CD4-positive, alpha-beta T cell (primary cell): ENCODE measurements at regions not wholly inside any gene's neighbourhood (a gene's known extent, or its start where the extent isn't known, plus 50 kb on each side); places are given as distances from the start of the nearest gene placed in this dataset.

ENCODE experiments used
- ATAC-seq: fragments of 200-7000 bp; cut with Tn5 transposase; one replicate; pipeline ENCODE4 v1.10.0; 2022; ENCODE audit warnings: mild to moderate bottlenecking; ENCODE audit not compliant: poor library complexity
- CTCF ChIA-PET: fragments of 350-600 bp; sonication (Branson Sonifier 250); formaldehyde crosslinking; loops from one replicate; lab custom pipeline; 2021; ENCODE audit warnings: antibody characterized with exemption, inconsistent platforms; lab: Charles Lee
- POLR2A ChIA-PET: fragments of 350-600 bp; sonication (Branson Sonifier 250); formaldehyde crosslinking; loops from one replicate; lab custom pipeline; 2021; ENCODE audit warnings: antibody characterized with exemption, inconsistent platforms; lab: Charles Lee
- DNase-seq, 14 experiments: peaks; one replicate each; pipeline ENCODE4 v3.0.0-alpha.2; 2013 to 2020; ENCODE audit warnings: mixed read lengths in 2 of 14
- H3K27ac ChIP-seq, 2 donors: one replicate each; pipeline versions ENCODE4 v1.5.1 to v1.7.0; 2013; ENCODE audit warnings: low read length in 2 of 2, low read depth in 1 of 2, mild to moderate bottlenecking in 1 of 2
- H3K27me3 ChIP-seq, 2 experiments: 1 replicate in 1 of 2; 2 replicates in 1 of 2; pipeline versions ENCODE4 v1.6.1 to v1.7.0; 2013; ENCODE audit warnings: low read length in 2 of 2, control low read depth in 1 of 2, mild to moderate bottlenecking in 1 of 2, moderate library complexity in 1 of 2; ENCODE audit not compliant: insufficient read depth in 2 of 2, control insufficient read depth in 1 of 2
- H3K36me3 ChIP-seq: one replicate; pipeline ENCODE4 v1.6.1; 2013; ENCODE audit warnings: low read length, control low read depth; ENCODE audit not compliant: insufficient read depth
- H3K4me1 ChIP-seq: one replicate; pipeline ENCODE4 v1.6.1; 2013; ENCODE audit warnings: low read length, control low read depth; ENCODE audit not compliant: insufficient read depth
- H3K4me3 ChIP-seq: one replicate; pipeline ENCODE4 v1.5.1; 2013; ENCODE audit warnings: mild to moderate bottlenecking, low read length, moderate library complexity
- H3K9me3 ChIP-seq, 2 experiments: 1 replicate in 1 of 2; 2 replicates in 1 of 2; pipeline versions ENCODE4 v1.6.1 to v1.7.0; 2013; ENCODE audit warnings: low read length in 2 of 2, mild to moderate bottlenecking in 2 of 2, control low read depth in 1 of 2, moderate library complexity in 1 of 2; ENCODE audit not compliant: control insufficient read depth in 1 of 2, insufficient read depth in 1 of 2
- H3K27ac Mint-ChIP-seq: one replicate; pipeline ENCODE4 v1.8.0; 2020; ENCODE audit warnings: mixed read lengths
- H3K27me3 Mint-ChIP-seq: one replicate; pipeline ENCODE4 v1.8.0; 2021; ENCODE audit warnings: mixed read lengths
- H3K36me3 Mint-ChIP-seq: one replicate; pipeline ENCODE4 v1.8.0; 2021; ENCODE audit warnings: low read depth, mixed read lengths
- H3K4me1 Mint-ChIP-seq: one replicate; pipeline ENCODE4 v1.8.0; 2021; ENCODE audit warnings: low read depth, mixed read lengths
- H3K4me3 Mint-ChIP-seq: one replicate; pipeline ENCODE4 v1.8.0; 2020; ENCODE audit warnings: mild to moderate bottlenecking, mixed read lengths
- H3K9me3 Mint-ChIP-seq: one replicate; pipeline ENCODE4 v1.8.0; 2020; ENCODE audit warnings: mixed read lengths
- intact Hi-C, 2 experiments: fragments of 100-400 bp; cut with DNase I in 1 of 2; cut with micrococcal nuclease in 1 of 2; formaldehyde crosslinking; loops; one replicate each; pipeline versions ENCODE4 v1.15.1 to v1.9.0; 2023 to 2025; cut with DNase I, micrococcal nuclease
- TF ChIP-seq, protein P1 (sequence below): fragments of 200-600 bp; IDR thresholded peaks from one replicate; pipeline ENCODE4 v1.8.0; 2022; ENCODE audit warnings: antibody characterized with exemption, mild to moderate bottlenecking

DNA sequence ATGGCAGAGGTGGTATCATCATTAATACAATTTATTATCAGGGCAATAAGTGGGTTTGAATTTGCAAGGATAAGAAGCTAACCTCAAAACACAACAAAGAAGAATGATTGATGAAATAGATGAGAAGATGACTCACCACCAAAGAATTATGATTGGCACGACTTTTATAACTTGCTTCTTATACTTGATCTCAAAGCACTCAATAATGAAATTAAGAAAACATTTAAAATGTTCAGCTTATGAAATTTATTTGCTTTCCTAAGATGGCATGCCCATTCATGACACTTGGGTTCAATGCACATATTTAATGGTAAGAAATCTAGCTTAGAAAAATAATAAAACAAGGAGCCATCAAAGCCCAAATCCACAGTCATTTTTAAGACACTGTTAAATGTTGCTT lies 477.5 kb downstream of the GJA1 start:
- intact Hi-C loops: no loop called here
- no peaks in the 10 kb centered on the region for H3K36me3 Mint-ChIP-seq

DNA sequence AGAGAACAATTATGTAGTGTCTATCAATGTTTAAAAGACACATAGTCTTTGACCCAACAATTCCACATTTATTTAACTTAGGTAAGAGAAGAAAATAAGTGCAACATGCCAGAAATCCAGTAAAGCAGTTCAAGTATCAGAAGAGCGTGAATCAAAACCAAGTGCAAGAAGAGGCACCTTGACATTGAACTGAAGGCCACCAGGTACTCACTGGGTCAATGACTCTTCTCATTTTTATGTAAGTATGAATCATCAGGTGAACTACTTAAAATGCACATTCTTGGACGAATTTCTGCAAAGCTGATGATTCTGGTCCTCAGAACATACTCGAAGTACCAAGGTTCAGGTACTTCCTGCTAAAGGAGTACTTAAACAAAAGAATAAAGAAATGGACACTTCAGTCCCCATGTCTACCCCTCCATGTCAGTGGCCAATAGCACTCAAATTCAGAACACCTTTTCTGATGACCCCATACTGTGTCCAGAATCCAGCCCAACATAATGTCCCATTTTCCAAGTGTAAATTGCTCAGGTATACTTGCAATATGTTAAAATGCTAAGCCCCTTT lies 481.9 kb downstream of the GJA1 start:
- ATAC-seq (no peak), DNase-seq (no peak)
- POLR2A ChIA-PET: no interaction called here

More for the DNA sequence above, 477.5 kb downstream of the GJA1 start:
- TF ChIP-seq, protein P1, sequence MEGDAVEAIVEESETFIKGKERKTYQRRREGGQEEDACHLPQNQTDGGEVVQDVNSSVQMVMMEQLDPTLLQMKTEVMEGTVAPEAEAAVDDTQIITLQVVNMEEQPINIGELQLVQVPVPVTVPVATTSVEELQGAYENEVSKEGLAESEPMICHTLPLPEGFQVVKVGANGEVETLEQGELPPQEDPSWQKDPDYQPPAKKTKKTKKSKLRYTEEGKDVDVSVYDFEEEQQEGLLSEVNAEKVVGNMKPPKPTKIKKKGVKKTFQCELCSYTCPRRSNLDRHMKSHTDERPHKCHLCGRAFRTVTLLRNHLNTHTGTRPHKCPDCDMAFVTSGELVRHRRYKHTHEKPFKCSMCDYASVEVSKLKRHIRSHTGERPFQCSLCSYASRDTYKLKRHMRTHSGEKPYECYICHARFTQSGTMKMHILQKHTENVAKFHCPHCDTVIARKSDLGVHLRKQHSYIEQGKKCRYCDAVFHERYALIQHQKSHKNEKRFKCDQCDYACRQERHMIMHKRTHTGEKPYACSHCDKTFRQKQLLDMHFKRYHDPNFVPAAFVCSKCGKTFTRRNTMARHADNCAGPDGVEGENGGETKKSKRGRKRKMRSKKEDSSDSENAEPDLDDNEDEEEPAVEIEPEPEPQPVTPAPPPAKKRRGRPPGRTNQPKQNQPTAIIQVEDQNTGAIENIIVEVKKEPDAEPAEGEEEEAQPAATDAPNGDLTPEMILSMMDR: no peak
- Mint-ChIP-seq H3K9me3 (peaks cover 9% of the 10 kb centered on the region), H3K4me1 (no peaks in the 10 kb centered on the region), H3K27me3 (no peaks in the 10 kb centered on the region), H3K4me3 (no peak overlapping the region), H3K27ac (no peak overlapping the region)
- no peak overlapping the region for H3K4me3 ChIP-seq
- H3K36me3 ChIP-seq: no peaks in the 10 kb centered on the region
- no peak overlapping the region for H3K27ac ChIP-seq
- POLR2A ChIA-PET: no interaction called here
- no peaks in the 10 kb centered on the region for H3K27me3 ChIP-seq
- no peaks in the 10 kb centered on the region for H3K4me1 ChIP-seq
- peaks cover 6 to 7% of the 10 kb centered on the region in 2 experiments for H3K9me3 ChIP-seq
- DNase-seq (no peak), ATAC-seq (no peak)
- CTCF ChIA-PET: no interaction called here

DNA sequence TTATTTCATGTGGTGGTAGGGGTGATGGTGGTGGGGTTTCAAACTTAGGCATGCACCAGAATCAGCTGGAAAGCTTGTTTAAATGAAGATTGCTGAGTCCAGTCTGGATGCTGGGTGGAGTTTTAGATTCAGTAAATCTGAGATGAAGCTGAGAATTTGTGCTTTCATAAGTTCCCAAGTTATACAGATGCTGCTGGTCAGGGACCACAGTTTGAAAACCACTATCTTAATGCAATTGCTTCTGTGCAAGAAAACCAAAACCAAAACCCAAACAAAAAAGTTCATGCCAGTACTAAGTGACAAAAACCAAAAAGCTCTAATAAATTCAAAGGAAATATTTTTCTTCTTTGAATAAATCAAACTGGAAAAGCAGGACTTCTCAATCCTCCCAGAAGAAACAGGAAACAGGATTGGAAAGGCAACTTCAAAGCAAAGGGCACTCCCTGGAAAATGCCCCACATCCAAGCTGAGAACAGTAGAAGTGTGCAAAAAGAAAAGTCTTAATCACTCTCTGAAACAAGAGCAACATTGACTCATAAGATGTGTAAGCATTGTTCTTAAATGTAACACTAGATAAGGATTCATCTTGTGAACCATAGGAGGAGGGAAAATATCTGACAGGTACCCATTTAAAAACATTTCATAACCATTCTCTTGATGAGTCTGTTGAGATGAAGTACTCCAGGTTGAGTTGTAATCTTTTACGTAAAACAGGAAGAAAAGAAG lies 481.5 kb upstream of the HSF2 start:
- no peak for ATAC-seq
- H3K27me3 Mint-ChIP-seq: no peaks in the 10 kb centered on the region
- CTCF ChIA-PET: no interaction called here

More for the DNA sequence above, 481.9 kb downstream of the GJA1 start:
- Mint-ChIP-seq H3K36me3 (no peaks in the 10 kb centered on the region), H3K4me1 (no peaks in the 10 kb centered on the region), H3K9me3 (no peaks in the 10 kb centered on the region), H3K4me3 (no peak overlapping the region), H3K27me3 (no peaks in the 10 kb centered on the region), H3K27ac (no peak overlapping the region)
- Histone ChIP-seq H3K4me3 (no peak overlapping the region), H3K27ac (no peak overlapping the region), H3K4me1 (no peaks in the 10 kb centered on the region), H3K9me3 (no peaks in the 10 kb centered on the region), H3K27me3 (no peaks in the 10 kb centered on the region), H3K36me3 (no peaks in the 10 kb centered on the region)
- TF ChIP-seq, protein P1: no peak
- CTCF ChIA-PET: no interaction called here
- intact Hi-C loops: no loop called here

More for the DNA sequence above, 481.5 kb upstream of the HSF2 start:
- Histone ChIP-seq H3K4me1 (no peaks in the 10 kb centered on the region), H3K9me3 (no peaks in the 10 kb centered on the region), H3K27me3 (no peaks in the 10 kb centered on the region), H3K4me3 (no peak overlapping the region), H3K36me3 (no peaks in the 10 kb centered on the region), H3K27ac (no peak overlapping the region)
- intact Hi-C loops: no loop called here
- POLR2A ChIA-PET: no interaction called here
- DNase-seq: no peak
- Mint-ChIP-seq H3K36me3 (no peaks in the 10 kb centered on the region), H3K27ac (no peak overlapping the region), H3K9me3 (no peaks in the 10 kb centered on the region), H3K4me3 (no peak overlapping the region), H3K4me1 (no peaks in the 10 kb centered on the region)
- TF ChIP-seq, protein P1: no peak
